K562 (cell line): ENCODE measurements at regions not wholly inside any gene's neighbourhood (a gene's known extent, or its start where the extent isn't known, plus 50 kb on each side); places are given as distances from the start of the nearest gene placed in this dataset.

Source experiments
- ARHGAP35 ChIP-seq: fragments of 450-650 bp; IDR thresholded peaks from 2 replicates; pipeline ENCODE4 v1.6.1; 2018; ENCODE audit not compliant: partially characterized antibody
- ARID2 ChIP-seq: fragments of 450-650 bp; IDR thresholded peaks from 2 replicates; pipeline ENCODE4 v1.6.1; 2017; ENCODE audit warnings: antibody characterized with exemption, mild to moderate bottlenecking
- CHCHD3 ChIP-seq: fragments of 250-450 bp; sonication (Bioruptor Pico); IDR thresholded peaks from 2 replicates; pipeline ENCODE4 v2.1.2; 2022; ENCODE audit warnings: mild to moderate bottlenecking
- GATA2 ChIP-seq: sonication (generic); formaldehyde crosslinking; IDR thresholded peaks from 2 replicates; pipeline ENCODE4 v1.4.0; 2020; ENCODE audit warnings: mild to moderate bottlenecking, missing genetic modification reagents
- MTA2 ChIP-seq: fragments of 450-650 bp; IDR thresholded peaks from 2 replicates; pipeline ENCODE4 v1.6.1; 2016; ENCODE audit warnings: low read depth
- NRF1 ChIP-seq, 2 experiments: fragments of 450-650 bp; IDR thresholded peaks in 1 of 2; conservative IDR thresholded peaks in 1 of 2; 2 replicates each; pipeline ENCODE4 v1.6.1; 2014; ENCODE audit warnings: mild to moderate bottlenecking in 2 of 2
- PHF8 ChIP-seq: fragments of 200-600 bp; sonication (generic); IDR thresholded peaks from 2 replicates; pipeline ENCODE4 v1.6.1; 2012; ENCODE audit warnings: mixed run types, mild to moderate bottlenecking, inconsistent platforms, low read length, moderate library complexity, borderline replicate concordance
- SIX5 ChIP-seq, 2 experiments: IDR thresholded peaks; 2 replicates each; pipeline ENCODE4 v1.6.1; 2011; ENCODE audit warnings: low read length in 2 of 2, borderline replicate concordance in 1 of 2, low read depth in 1 of 2, mild to moderate bottlenecking in 1 of 2, moderate library complexity in 1 of 2; ENCODE audit not compliant: insufficient read depth in 1 of 2
- SP1 ChIP-seq: sonication (generic); formaldehyde crosslinking; IDR thresholded peaks from 2 replicates; pipeline ENCODE4 v1.8.1; 2022; ENCODE audit warnings: mild to moderate bottlenecking, missing genetic modification reagents
- SP2 ChIP-seq: IDR thresholded peaks from 2 replicates; pipeline ENCODE4 v1.6.1; 2011; ENCODE audit warnings: mild to moderate bottlenecking, low read depth, low read length, moderate library complexity; ENCODE audit not compliant: poor library complexity, severe bottlenecking; ENCODE audit errors: extremely low read depth
- TF ChIP-seq, protein P1 (sequence below), 3 experiments: IDR thresholded peaks in 2 of 3; conservative IDR thresholded peaks in 1 of 3; 2 replicates each; pipeline ENCODE4 v1.5.1; 2011 to 2012; ENCODE audit warnings: low read length in 3 of 3, mild to moderate bottlenecking in 3 of 3, control low read depth in 2 of 3, improper control_type of control experiment in 1 of 3, inconsistent platforms in 1 of 3, low read depth in 1 of 3, mixed read lengths in 1 of 3, moderate library complexity in 1 of 3; ENCODE audit not compliant: insufficient read depth in 2 of 3

GRCh38 chr18:76594966-76595365 lies 99.9 kb upstream of the ZNF516 start:
- TF ChIP-seq, protein P1, sequence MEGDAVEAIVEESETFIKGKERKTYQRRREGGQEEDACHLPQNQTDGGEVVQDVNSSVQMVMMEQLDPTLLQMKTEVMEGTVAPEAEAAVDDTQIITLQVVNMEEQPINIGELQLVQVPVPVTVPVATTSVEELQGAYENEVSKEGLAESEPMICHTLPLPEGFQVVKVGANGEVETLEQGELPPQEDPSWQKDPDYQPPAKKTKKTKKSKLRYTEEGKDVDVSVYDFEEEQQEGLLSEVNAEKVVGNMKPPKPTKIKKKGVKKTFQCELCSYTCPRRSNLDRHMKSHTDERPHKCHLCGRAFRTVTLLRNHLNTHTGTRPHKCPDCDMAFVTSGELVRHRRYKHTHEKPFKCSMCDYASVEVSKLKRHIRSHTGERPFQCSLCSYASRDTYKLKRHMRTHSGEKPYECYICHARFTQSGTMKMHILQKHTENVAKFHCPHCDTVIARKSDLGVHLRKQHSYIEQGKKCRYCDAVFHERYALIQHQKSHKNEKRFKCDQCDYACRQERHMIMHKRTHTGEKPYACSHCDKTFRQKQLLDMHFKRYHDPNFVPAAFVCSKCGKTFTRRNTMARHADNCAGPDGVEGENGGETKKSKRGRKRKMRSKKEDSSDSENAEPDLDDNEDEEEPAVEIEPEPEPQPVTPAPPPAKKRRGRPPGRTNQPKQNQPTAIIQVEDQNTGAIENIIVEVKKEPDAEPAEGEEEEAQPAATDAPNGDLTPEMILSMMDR (IDR thresholded peaks at IDR 0.05 in 2 of 3, conservative IDR thresholded peaks at IDR 0.05 in 1 of 3; ENCODE audit: insufficient read depth in 2 of 3, low read depth in 1 of 3, low read length in 3 of 3): no peak
- TF ChIP-seq ARID2: no peak
- no peak for TF ChIP-seq SIX5 (IDR thresholded peaks at IDR 0.05; ENCODE audit: borderline replicate concordance in 1 of 2, insufficient read depth in 1 of 2, low read depth in 1 of 2, low read length in 2 of 2)
- TF ChIP-seq CHCHD3 (CRISPR knock-in tag): no peak
- TF ChIP-seq NRF1 (conservative IDR thresholded peaks at IDR 0.05 in 1 of 2, IDR thresholded peaks at IDR 0.05 in 1 of 2): no peak
- no peak for TF ChIP-seq PHF8
- TF ChIP-seq GATA2 (CRISPR knock-in tag): no peak
- TF ChIP-seq SP2: no peak
- no peak for TF ChIP-seq ARHGAP35
- TF ChIP-seq SP1 (CRISPR knock-in tag): no peak
- no peak for TF ChIP-seq MTA2
